Mesenchymal stem cell (in vitro differentiated cells and primary cell): ENCODE measurements at regions not wholly inside any gene's neighbourhood (a gene's known extent, or its start where the extent isn't known, plus 50 kb on each side); places are given as distances from the start of the nearest gene placed in this dataset.

Experiments
- DNase-seq: peaks from one replicate; pipeline ENCODE4 v3.0.0-alpha.2; 2013
- H2AFZ ChIP-seq: one replicate; pipeline ENCODE4 v1.6.1; 2013; ENCODE audit warnings: low read depth, mild to moderate bottlenecking, control low read depth, inconsistent platforms, low read length, moderate library complexity
- H2AK5ac ChIP-seq: 2 replicates; pipeline ENCODE4 v1.6.1; 2013; ENCODE audit warnings: low read length, moderate library complexity, mild to moderate bottlenecking, inconsistent platforms; ENCODE audit not compliant: severe bottlenecking
- H2BK120ac ChIP-seq: one replicate; pipeline ENCODE4 v1.6.1; 2013; ENCODE audit warnings: low read depth, mild to moderate bottlenecking, inconsistent platforms, low read length, moderate library complexity
- H2BK12ac ChIP-seq, 2 experiments: one replicate each; pipeline ENCODE4 v1.6.1; 2013; ENCODE audit warnings: inconsistent platforms in 2 of 2, low read length in 2 of 2, mild to moderate bottlenecking in 2 of 2, moderate library complexity in 2 of 2, control low read depth in 1 of 2
- H2BK15ac ChIP-seq: one replicate; pipeline ENCODE4 v1.6.1; 2013; ENCODE audit warnings: mild to moderate bottlenecking, low read depth, inconsistent platforms; ENCODE audit not compliant: poor library complexity, severe bottlenecking
- H2BK5ac ChIP-seq: 2 replicates; pipeline ENCODE4 v1.6.1; 2013; ENCODE audit warnings: low read depth, mild to moderate bottlenecking, low read length, control low read depth, inconsistent platforms; ENCODE audit not compliant: poor library complexity, severe bottlenecking
- H3K14ac ChIP-seq, 2 experiments: one replicate each; pipeline ENCODE4 v1.6.1; 2013; ENCODE audit warnings: inconsistent platforms in 2 of 2, low read length in 2 of 2, control low read depth in 1 of 2, mild to moderate bottlenecking in 1 of 2, moderate library complexity in 1 of 2
- H3K18ac ChIP-seq, 2 experiments: one replicate each; pipeline ENCODE4 v1.6.1; 2013; ENCODE audit warnings: inconsistent platforms in 2 of 2, low read length in 2 of 2, control low read depth in 1 of 2, low read depth in 1 of 2, mild to moderate bottlenecking in 1 of 2
- H3K23ac ChIP-seq, 2 experiments: one replicate each; pipeline ENCODE4 v1.6.1; 2013; ENCODE audit warnings: inconsistent platforms in 2 of 2, low read length in 2 of 2, mild to moderate bottlenecking in 2 of 2, moderate library complexity in 2 of 2, control low read depth in 1 of 2
- H3K27ac ChIP-seq: 2 replicates; pipeline ENCODE4 v1.5.1; 2013; ENCODE audit warnings: mild to moderate bottlenecking, moderate library complexity, low read length, control low read depth, inconsistent platforms; ENCODE audit not compliant: poor library complexity, severe bottlenecking
- H3K27me3 ChIP-seq, 2 experiments: 2 replicates each; pipeline versions ENCODE4 v1.6.1 to v1.7.0; 2013; ENCODE audit warnings: low read length in 2 of 2, mild to moderate bottlenecking in 2 of 2, moderate library complexity in 2 of 2, control low read depth in 1 of 2, inconsistent platforms in 1 of 2; ENCODE audit not compliant: control insufficient read depth in 1 of 2, insufficient read depth in 1 of 2
- H3K36me3 ChIP-seq, 2 experiments: 2 replicates each; pipeline versions ENCODE4 v1.6.1 to v1.7.0; 2013; ENCODE audit warnings: low read length in 2 of 2, control low read depth in 1 of 2, inconsistent platforms in 1 of 2, low read depth in 1 of 2, mild to moderate bottlenecking in 1 of 2; ENCODE audit not compliant: insufficient read depth in 2 of 2, control insufficient read depth in 1 of 2
- H3K4ac ChIP-seq, 2 experiments: one replicate each; pipeline ENCODE4 v1.6.1; 2013; ENCODE audit warnings: inconsistent platforms in 2 of 2, low read length in 2 of 2, mild to moderate bottlenecking in 2 of 2, moderate library complexity in 2 of 2, control low read depth in 1 of 2, low read depth in 1 of 2
- H3K4me1 ChIP-seq: 2 replicates; pipeline ENCODE4 v1.6.1; 2013; ENCODE audit warnings: low read depth, low read length, control low read depth; ENCODE audit not compliant: control insufficient read depth, insufficient read depth
- H3K4me2 ChIP-seq: 2 replicates; pipeline ENCODE4 v1.6.1; 2013; ENCODE audit warnings: low read length, mild to moderate bottlenecking, inconsistent platforms; ENCODE audit not compliant: poor library complexity, severe bottlenecking
- H3K4me3 ChIP-seq, 2 experiments: 2 replicates each; pipeline versions ENCODE4 v1.5.1 to v1.7.0; 2013; ENCODE audit warnings: low read length in 2 of 2, mild to moderate bottlenecking in 2 of 2, control low read depth in 1 of 2, low read depth in 1 of 2; ENCODE audit not compliant: insufficient read depth in 1 of 2
- H3K79me1 ChIP-seq: replicated peaks from 2 replicates; pipeline ENCODE4 v1.6.1; 2013; ENCODE audit warnings: mild to moderate bottlenecking, control low read depth, low read length, inconsistent platforms; ENCODE audit not compliant: poor library complexity, severe bottlenecking
- H3K9ac ChIP-seq: 2 replicates; pipeline ENCODE4 v1.7.0; 2013; ENCODE audit warnings: mild to moderate bottlenecking, low read length, moderate library complexity
- H3K9me3 ChIP-seq: 2 replicates; pipeline ENCODE4 v1.7.0; 2013; ENCODE audit warnings: mild to moderate bottlenecking, low read length; ENCODE audit not compliant: control insufficient read depth
- H4K8ac ChIP-seq: one replicate; pipeline ENCODE4 v1.6.1; 2013; ENCODE audit warnings: inconsistent platforms, mild to moderate bottlenecking, low read length, moderate library complexity
- H4K91ac ChIP-seq: one replicate; pipeline ENCODE4 v1.6.1; 2013; ENCODE audit warnings: mild to moderate bottlenecking, low read length, inconsistent platforms
- WGBS: methylation state at CpG from one replicate; pipeline ENCODE4 v1.1.7; 2013; ENCODE audit warnings: mixed read lengths; 5-methylcytosine and 5-hydroxymethylcytosine counted together

DNA sequence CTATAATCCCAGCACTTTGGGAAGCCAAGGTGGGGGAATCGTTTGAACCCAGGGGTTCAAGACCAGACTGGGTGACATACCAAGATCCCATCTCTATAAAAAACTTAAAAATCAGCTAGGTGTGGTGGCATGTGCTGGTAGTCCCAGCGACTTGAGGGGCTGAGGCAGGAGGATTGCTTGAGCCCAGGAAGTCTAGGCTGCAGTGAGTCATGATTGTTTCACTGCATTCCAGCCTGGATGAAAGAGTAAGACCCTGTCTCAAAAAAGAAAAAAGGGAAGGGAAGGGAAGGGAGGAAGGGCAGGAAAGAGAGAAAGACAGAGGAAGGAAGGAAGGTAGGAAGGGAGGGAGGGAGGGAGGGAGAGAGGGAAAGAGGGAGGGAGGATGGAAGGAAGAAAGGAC lies 133.7 kb upstream of the LRRN1 start:
- H2BK12ac ChIP-seq = no peak overlapping the region
- no peaks in the 10 kb centered on the region for H3K79me1 ChIP-seq
- 46% methylated on average over 1 of the region's 2 CpGs for WGBS

DNA sequence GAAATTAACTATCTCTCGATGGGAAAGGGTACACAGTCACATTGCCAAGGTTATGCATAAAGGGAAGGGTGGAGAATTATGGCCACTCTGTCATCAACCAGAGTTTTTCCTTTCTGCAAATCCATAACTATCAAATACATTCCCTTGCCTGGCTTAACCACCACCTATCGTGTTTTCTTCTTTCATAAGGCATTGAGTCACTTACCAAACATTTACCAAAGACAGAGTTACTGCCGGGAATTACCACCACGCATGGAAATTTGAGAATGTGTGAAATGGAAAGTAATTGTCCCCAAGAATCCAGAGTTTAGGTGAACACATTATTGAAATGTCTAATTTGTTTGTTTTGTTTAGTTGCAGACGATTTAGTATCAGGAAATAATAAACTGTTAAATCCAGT lies 134.3 kb upstream of the LRRN1 start:
- Histone ChIP-seq H3K4me2 (no peak overlapping the region), H3K4me3 (no peak overlapping the region), H2BK12ac (no peak overlapping the region), H4K8ac (no peak overlapping the region), H3K18ac (no peak overlapping the region), H3K23ac (no peak overlapping the region), H3K27ac (peak overlapping the region; percentile 52), H2BK15ac (no peak overlapping the region), H3K9me3 (peaks cover 32% of the 10 kb centered on the region), H3K9ac (no peak overlapping the region), H3K4me1 (peaks cover 5% of the 10 kb centered on the region), H2AK5ac (no peak overlapping the region), H3K36me3 (no peaks in the 10 kb centered on the region), H2AFZ (no peak overlapping the region), H3K27me3 (no peaks in the 10 kb centered on the region), H3K79me1 (no peaks in the 10 kb centered on the region), H2BK5ac (no peak overlapping the region), H2BK120ac (no peak overlapping the region), H3K14ac (no peak overlapping the region), H4K91ac (no peak overlapping the region), H3K4ac (no peak overlapping the region)
- DNase-seq = no peak
- 67% methylated on average over 4 of the region's 5 CpGs for WGBS

More for the DNA sequence above, 133.7 kb upstream of the LRRN1 start:
- Histone ChIP-seq H3K4ac (no peak overlapping the region), H3K27me3 (no peaks in the 10 kb centered on the region), H4K8ac (no peak overlapping the region), H3K4me1 (peaks cover 5% of the 10 kb centered on the region), H3K36me3 (no peaks in the 10 kb centered on the region), H4K91ac (no peak overlapping the region), H3K4me3 (no peak overlapping the region), H3K18ac (no peak overlapping the region), H2AK5ac (no peak overlapping the region), H3K27ac (peak overlapping the region; percentile 50), H2BK15ac (no peak overlapping the region), H2AFZ (no peak overlapping the region), H3K4me2 (no peak overlapping the region), H2BK120ac (no peak overlapping the region), H3K23ac (no peak overlapping the region), H3K9me3 (peaks cover 34% of the 10 kb centered on the region), H3K9ac (no peak overlapping the region), H3K14ac (no peak overlapping the region), H2BK5ac (no peak overlapping the region)
- DNase-seq = no peak

DNA sequence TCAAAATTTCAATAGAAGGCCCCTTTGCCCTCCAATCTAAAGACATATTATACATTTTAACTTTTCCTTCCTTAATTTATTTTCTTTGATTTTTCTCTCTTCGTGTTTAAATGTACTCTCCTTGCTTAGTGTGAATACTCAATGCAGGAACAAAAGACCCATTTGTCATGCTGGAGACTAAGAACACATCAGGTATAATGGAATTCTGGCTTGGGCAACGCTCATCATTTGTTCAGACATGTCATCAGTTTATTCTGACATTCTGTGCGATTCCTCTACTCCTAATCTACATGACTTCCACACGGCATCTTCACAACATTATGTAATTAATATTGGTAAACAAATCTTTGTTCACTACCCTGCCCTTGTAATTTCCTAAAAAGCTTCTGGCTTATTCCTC lies 136.6 kb upstream of the LRRN1 start:
- H3K4ac ChIP-seq = no peak overlapping the region
- no peak overlapping the region for H3K14ac ChIP-seq
- H3K27me3 ChIP-seq = no peaks in the 10 kb centered on the region
- no peak overlapping the region for H3K27ac ChIP-seq
- no peaks in the 10 kb centered on the region for H3K36me3 ChIP-seq
- no peak for DNase-seq
- no peak overlapping the region for H3K4me3 ChIP-seq
- H3K9me3 ChIP-seq = peaks cover 26% of the 10 kb centered on the region
- no peak overlapping the region for H2BK12ac ChIP-seq
- H3K4me1 ChIP-seq = peaks cover 5% of the 10 kb centered on the region
- H2BK5ac ChIP-seq = no peak overlapping the region
- H3K79me1 ChIP-seq = no peaks in the 10 kb centered on the region
- H3K23ac ChIP-seq = no peak overlapping the region
- H4K91ac ChIP-seq = no peak overlapping the region
- no peak overlapping the region for H3K18ac ChIP-seq
- H2BK15ac ChIP-seq = no peak overlapping the region
- no peak overlapping the region for H4K8ac ChIP-seq
- no peak overlapping the region for H2AFZ ChIP-seq
- 63% methylated on average over 4 of the region's 4 CpGs for WGBS
- no peak overlapping the region for H2AK5ac ChIP-seq
- no peak overlapping the region for H2BK120ac ChIP-seq
- H3K9ac ChIP-seq = no peak overlapping the region
- H3K4me2 ChIP-seq = no peak overlapping the region

DNA sequence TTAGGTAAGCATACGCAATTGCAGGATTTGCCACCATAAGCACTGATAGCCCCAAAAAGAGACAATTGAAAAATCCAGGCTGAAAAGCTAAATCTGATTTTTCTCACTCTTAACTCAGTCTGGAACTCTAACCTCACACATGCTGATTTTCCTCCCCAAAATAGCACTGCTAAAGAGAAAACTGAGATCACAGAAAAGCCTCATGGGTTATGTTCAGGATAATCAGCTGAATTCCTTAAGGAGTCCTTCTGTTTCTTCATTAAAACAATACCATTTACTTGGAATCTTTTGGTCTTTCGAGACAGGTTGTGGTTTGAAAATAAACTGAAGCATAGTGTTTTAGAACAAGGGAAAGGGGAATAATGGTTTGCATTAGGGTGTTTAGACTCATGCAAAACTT lies 144.3 kb upstream of the LRRN1 start:
- H2BK15ac ChIP-seq = no peak overlapping the region
- H2AFZ ChIP-seq = no peak overlapping the region
- H2BK12ac ChIP-seq = no peak overlapping the region
- H3K18ac ChIP-seq = no peak overlapping the region
- WGBS = 58% methylated on average over 2 of the region's 2 CpGs
- no peak overlapping the region for H2BK5ac ChIP-seq
- no peak overlapping the region for H3K4me2 ChIP-seq
- DNase-seq = no peak
- no peaks in the 10 kb centered on the region for H3K4me1 ChIP-seq
- H2AK5ac ChIP-seq = no peak overlapping the region
- H3K4ac ChIP-seq = no peak overlapping the region
- H3K9me3 ChIP-seq = peaks cover 19% of the 10 kb centered on the region
- no peak overlapping the region for H2BK120ac ChIP-seq
- H4K8ac ChIP-seq = no peak overlapping the region
- H3K14ac ChIP-seq = no peak overlapping the region
- H3K79me1 ChIP-seq = no peaks in the 10 kb centered on the region
- no peak overlapping the region for H3K9ac ChIP-seq
- no peaks in the 10 kb centered on the region for H3K27me3 ChIP-seq
- H3K36me3 ChIP-seq = no peaks in the 10 kb centered on the region
- no peak overlapping the region for H3K27ac ChIP-seq
- no peak overlapping the region for H3K4me3 ChIP-seq
- no peak overlapping the region for H3K23ac ChIP-seq
- no peak overlapping the region for H4K91ac ChIP-seq
